Heart left ventricle (tissue), 16 donors: ENCODE measurements at regions not wholly inside any gene's neighbourhood (a gene's known extent, or its start where the extent isn't known, plus 50 kb on each side); places are given as distances from the start of the nearest gene placed in this dataset.

Experiments used
- ATAC-seq, 4 donors: fragments of 200-7000 bp; cut with Tn5 transposase; one replicate each; pipeline ENCODE4 v1.9.1; 2020 to 2022; ENCODE audit warnings: moderate library complexity in 4 of 4, mild to moderate bottlenecking in 3 of 4, moderate number of reproducible peaks in 1 of 4
- DNase-seq, 5 donors: peaks; one replicate each; pipeline ENCODE4 v3.0.0-alpha.2; 2020
- H3K27ac ChIP-seq, 12 donors: fragments of 200-600 bp; sonication (generic) in 4 of 12; one replicate each; pipeline versions ENCODE4 v1.5.0 to v1.8.0; 2016 to 2022; ENCODE audit warnings: mild to moderate bottlenecking in 2 of 12
- H3K27me3 ChIP-seq, 9 donors: fragments of 200-600 bp; sonication (generic) in 2 of 9; one replicate each; pipeline versions ENCODE4 v1.5.1 to v1.8.0; 2016 to 2022; ENCODE audit warnings: mild to moderate bottlenecking in 3 of 9
- H3K36me3 ChIP-seq, 9 donors: fragments of 200-600 bp; sonication (generic) in 2 of 9; one replicate each; pipeline versions ENCODE4 v1.5.0 to v1.8.0; 2018 to 2022; ENCODE audit warnings: mild to moderate bottlenecking in 2 of 9
- H3K4me1 ChIP-seq, 12 donors: fragments of 200-600 bp; sonication (generic) in 4 of 12; one replicate each; pipeline versions ENCODE4 v1.5.0 to v1.8.0; 2016 to 2022; ENCODE audit warnings: mild to moderate bottlenecking in 3 of 12
- H3K4me3 ChIP-seq, 12 donors: fragments of 200-600 bp; sonication (generic) in 4 of 12; one replicate each; pipeline versions ENCODE4 v1.5.0 to v1.8.0; 2017 to 2022; ENCODE audit warnings: mild to moderate bottlenecking in 9 of 12, moderate library complexity in 4 of 12
- H3K9me3 ChIP-seq, 12 donors: fragments of 200-600 bp; sonication (generic) in 4 of 12; one replicate each; pipeline versions ENCODE4 v1.5.0 to v1.8.0; 2016 to 2022; ENCODE audit warnings: mild to moderate bottlenecking in 1 of 12
- POLR2A ChIP-seq, 2 donors: fragments of 450-650 bp; IDR thresholded peaks; one replicate each; pipeline ENCODE4 v1.6.1; 2017; ENCODE audit warnings: antibody characterized with exemption in 2 of 2, mild to moderate bottlenecking in 2 of 2, moderate library complexity in 2 of 2
- WGBS, 4 donors: extraction: QIAGEN DNeasy Blood & Tissue Kit in 2 of 4; methylation state at CpG; one replicate each; pipeline versions ENCODE4 v1.1.5 to v1.1.7; 2013 to 2018; 5-methylcytosine and 5-hydroxymethylcytosine counted together
- intact Hi-C, 10 donors: fragments of 100-400 bp; cut with DNase I; formaldehyde crosslinking; loops; one replicate each; pipeline versions ENCODE4 v1.11.1 to v1.14.2; 2022
- TF ChIP-seq, protein P1 (sequence below), 12 donors: fragments of 200-600 bp; sonication (generic) in 4 of 12; IDR thresholded peaks; one replicate each; pipeline versions ENCODE4 v1.5.0 to v1.8.0; 2018 to 2022; ENCODE audit warnings: antibody characterized with exemption in 12 of 12, mild to moderate bottlenecking in 5 of 12
- donor health status: ischemic (EF 13 %, LVEDD 7.1; RV severe dilation, severe dysfunction).
- donor health status: healthy with polysubstance abuse.
- donor health status: DM: no; HTN: yes; CAD: no.
- donor health status: DM: no; HTN: no; CAD: no.
- donor health status: ischemic (EF 25% LVEDD 6.9; RV normal size, moderate dysfunction).
- donor health status: ischemic (EF 25% LVEDD 5.7; RV mildly dilated, moderate dysfunction).
- donor health status: healthy.
- donor health status: DM: yes; HTN: yes; CAD: no.
- donor health status: ischemic (EF 35%, LVEDD 5.7; RV mildly dilated, moderate dysfunction).
- donor health status: nonischemic (EF 11% LVEDD 7.7; RV severe dilation, severe dysfunction).
- donor health status: DM: yes; HTN: yes; CAD: no.
- donor health status: PGD.
- donor health status: ischemic (EF 29% LVEDD 5.4; RV normal size, mild dysfunction).
- donor health status: nonischemic (EF 23%, LVEDD 6.1; RV moderate dilation, normal function).

DNA sequence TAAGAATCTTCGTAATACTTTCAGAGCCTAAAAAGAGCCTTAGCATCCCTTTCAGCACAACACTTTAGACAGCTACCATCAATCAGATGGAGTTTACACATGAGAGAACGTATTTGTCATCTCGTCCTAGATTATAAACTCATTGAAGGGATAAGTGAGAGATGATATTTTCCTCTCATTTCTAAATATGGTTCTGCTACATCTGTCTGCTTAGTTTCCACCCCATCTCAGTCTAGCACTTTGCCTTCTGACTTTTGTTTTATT lies 208.4 kb upstream of the CD180 start:
- H3K36me3 ChIP-seq, result no peaks in the 10 kb centered on the region
- H3K9me3 ChIP-seq, result no peaks in the 10 kb centered on the region
- peaks cover 0 to 15% (median 0%) of the 10 kb centered on the region in 12 donors for H3K4me1 ChIP-seq
- no peak overlapping the region for H3K27ac ChIP-seq
- ATAC-seq, result no peak
- DNase-seq, result no peak
- 57 to 80% (median 71%) methylated on average over 3 of the region's 3 CpGs for WGBS, 4 donors
- no peak overlapping the region for H3K4me3 ChIP-seq
- H3K27me3 ChIP-seq, result no peaks in the 10 kb centered on the region
- intact Hi-C loops, result loop anchor here in 1 of 10 donors (10.0 kb wide), 1 partner anchor 50 kb away; no protein-coding TSS in a partner anchor
- TF ChIP-seq POLR2A (IDR thresholded peaks at IDR 0.05), result no peak
- TF ChIP-seq, protein P1, sequence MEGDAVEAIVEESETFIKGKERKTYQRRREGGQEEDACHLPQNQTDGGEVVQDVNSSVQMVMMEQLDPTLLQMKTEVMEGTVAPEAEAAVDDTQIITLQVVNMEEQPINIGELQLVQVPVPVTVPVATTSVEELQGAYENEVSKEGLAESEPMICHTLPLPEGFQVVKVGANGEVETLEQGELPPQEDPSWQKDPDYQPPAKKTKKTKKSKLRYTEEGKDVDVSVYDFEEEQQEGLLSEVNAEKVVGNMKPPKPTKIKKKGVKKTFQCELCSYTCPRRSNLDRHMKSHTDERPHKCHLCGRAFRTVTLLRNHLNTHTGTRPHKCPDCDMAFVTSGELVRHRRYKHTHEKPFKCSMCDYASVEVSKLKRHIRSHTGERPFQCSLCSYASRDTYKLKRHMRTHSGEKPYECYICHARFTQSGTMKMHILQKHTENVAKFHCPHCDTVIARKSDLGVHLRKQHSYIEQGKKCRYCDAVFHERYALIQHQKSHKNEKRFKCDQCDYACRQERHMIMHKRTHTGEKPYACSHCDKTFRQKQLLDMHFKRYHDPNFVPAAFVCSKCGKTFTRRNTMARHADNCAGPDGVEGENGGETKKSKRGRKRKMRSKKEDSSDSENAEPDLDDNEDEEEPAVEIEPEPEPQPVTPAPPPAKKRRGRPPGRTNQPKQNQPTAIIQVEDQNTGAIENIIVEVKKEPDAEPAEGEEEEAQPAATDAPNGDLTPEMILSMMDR (IDR thresholded peaks at IDR 0.05), result no peak

DNA sequence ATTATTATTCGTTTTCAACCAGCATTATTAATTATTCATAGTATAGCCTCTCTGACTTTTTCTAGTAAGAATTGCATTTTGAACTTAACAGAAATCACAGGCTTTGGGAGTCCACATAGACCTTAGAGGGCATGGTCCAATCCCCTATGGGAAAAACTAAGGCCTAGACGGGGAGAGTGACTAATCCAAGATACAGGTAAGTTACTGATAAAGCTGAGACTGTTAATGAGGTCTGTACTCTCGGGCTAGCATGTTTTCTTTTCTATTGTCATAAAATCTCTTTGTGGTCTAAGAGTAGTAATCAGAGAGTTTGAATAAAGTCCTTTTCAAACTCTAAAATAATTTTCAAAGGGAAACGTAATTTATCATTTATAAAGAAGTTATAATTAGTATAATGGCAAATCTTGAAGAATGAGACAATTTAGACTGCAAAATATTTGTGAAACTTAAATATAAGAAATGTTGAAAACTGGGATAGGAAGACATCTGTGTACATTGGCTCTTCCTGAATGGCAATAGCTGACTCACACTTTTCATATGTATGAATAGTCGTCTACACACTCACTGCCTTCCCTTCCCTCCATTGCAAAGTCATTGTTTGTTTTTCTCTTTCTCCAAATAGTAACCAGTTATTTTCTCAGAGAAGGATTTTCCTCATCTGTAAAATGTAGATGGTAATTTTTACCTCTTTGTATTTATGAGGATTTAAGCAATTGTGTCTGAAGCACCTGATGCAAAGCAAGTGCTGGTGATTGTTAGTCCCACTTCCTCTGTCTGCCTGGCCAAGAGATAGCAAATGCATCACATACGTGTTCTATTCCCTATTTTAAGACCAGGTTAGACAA lies 207.9 kb upstream of the CD180 start:
- Histone ChIP-seq H3K27me3 (no peaks in the 10 kb centered on the region), H3K4me1 (peaks cover 0 to 15% (median 0%) of the 10 kb centered on the region in 12 donors), H3K9me3 (no peaks in the 10 kb centered on the region), H3K4me3 (no peak overlapping the region), H3K27ac (no peak overlapping the region), H3K36me3 (no peaks in the 10 kb centered on the region)
- DNase-seq (no peak), ATAC-seq (no peak)
- WGBS, 4 donors, result 77 to 81% (median 79%) methylated on average over 6 of the region's 6 CpGs
- intact Hi-C loops, result loop anchor here in 1 of 10 donors (10.0 kb wide), 1 partner anchor 50 kb away; no protein-coding TSS in a partner anchor
- TF ChIP-seq, protein P1 (IDR thresholded peaks at IDR 0.05), result no peak
- TF ChIP-seq POLR2A (IDR thresholded peaks at IDR 0.05), result no peak

DNA sequence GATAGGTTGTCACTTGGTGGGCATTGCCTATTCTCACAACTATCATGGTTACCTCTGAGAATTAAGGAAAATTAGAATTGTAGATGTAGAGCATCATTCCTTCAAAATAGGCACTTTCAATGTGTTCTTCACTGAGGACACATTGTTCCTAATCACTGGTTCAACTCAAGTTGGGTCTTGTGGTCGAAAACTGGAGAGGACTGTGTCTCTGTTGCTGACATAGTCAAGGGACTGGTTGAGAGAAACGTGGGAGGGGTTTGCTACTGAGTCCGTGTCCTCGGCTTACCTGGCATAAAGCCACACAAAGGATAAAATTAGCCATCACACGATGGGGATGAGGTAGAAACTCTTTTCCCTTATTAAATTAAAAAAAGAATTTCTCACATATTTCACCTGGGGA lies 205.9 kb upstream of the CD180 start:
- TF ChIP-seq, protein P1 (IDR thresholded peaks at IDR 0.05), result no peak
- no peak for TF ChIP-seq POLR2A (IDR thresholded peaks at IDR 0.05)
- Histone ChIP-seq H3K4me1 (peaks cover 0 to 4% (median 0%) of the 10 kb centered on the region in 12 donors), H3K27ac (no peak overlapping the region), H3K36me3 (no peaks in the 10 kb centered on the region), H3K27me3 (no peaks in the 10 kb centered on the region), H3K4me3 (no peak overlapping the region), H3K9me3 (no peaks in the 10 kb centered on the region)
- intact Hi-C loops, result loop anchor here in 1 of 10 donors (10.0 kb wide), 1 partner anchor 48 kb away; no protein-coding TSS in a partner anchor
- no peak for ATAC-seq
- 49 to 67% (median 55%) methylated on average over 5 of the region's 5 CpGs for WGBS, 4 donors
- DNase-seq, result no peak

DNA sequence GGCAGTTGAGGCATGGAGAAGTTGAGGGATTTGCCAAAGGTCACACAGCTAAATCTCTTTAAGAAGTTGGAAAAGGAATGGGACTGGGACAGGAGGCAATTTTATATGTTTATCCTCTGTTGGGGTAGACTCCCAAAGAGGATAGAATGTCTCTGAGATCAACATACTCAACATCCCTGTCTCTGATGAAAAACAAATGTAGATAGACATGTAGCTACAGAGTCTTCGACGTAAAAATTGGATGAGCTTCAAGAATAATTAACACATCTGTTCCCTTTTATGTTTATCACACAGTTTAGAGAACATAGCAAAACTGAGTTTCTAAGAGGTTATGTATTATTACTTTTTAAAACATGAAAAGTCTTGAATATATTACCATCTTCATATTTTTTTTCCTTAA lies 204.6 kb upstream of the CD180 start:
- ATAC-seq (no peak), DNase-seq (no peak)
- H3K9me3 ChIP-seq, result no peaks in the 10 kb centered on the region
- H3K4me3 ChIP-seq, result no peak overlapping the region
- H3K4me1 ChIP-seq, result peaks cover 0 to 4% (median 0%) of the 10 kb centered on the region in 12 donors
- 39 to 65% (median 55%) methylated on average over 2 of the region's 2 CpGs for WGBS, 4 donors
- no peaks in the 10 kb centered on the region for H3K36me3 ChIP-seq
- TF ChIP-seq POLR2A (IDR thresholded peaks at IDR 0.05), result no peak
- TF ChIP-seq, protein P1 (IDR thresholded peaks at IDR 0.05), result no peak
- intact Hi-C loops, result loop anchor here in 1 of 10 donors (10.0 kb wide), 1 partner anchor 46 kb away; no protein-coding TSS in a partner anchor
- no peaks in the 10 kb centered on the region for H3K27me3 ChIP-seq
- H3K27ac ChIP-seq, result no peak overlapping the region
